Osteoblast (primary cell): ENCODE measurements at regions not wholly inside any gene's neighbourhood (a gene's known extent, or its start where the extent isn't known, plus 50 kb on each side); places are given as distances from the start of the nearest gene placed in this dataset.

Source experiments
- DNase-seq: peaks from one replicate; pipeline ENCODE4 v3.0.0; 2011; ENCODE audit warnings: low spot score, mixed read lengths; ENCODE audit not compliant: insufficient read length; ENCODE audit errors: missing footprints
- H2AFZ ChIP-seq: 2 replicates; pipeline ENCODE4 v1.6.0; 2011; ENCODE audit warnings: mild to moderate bottlenecking, low read length
- H3K27ac ChIP-seq: 2 replicates; pipeline ENCODE4 v1.5.1; 2011; ENCODE audit warnings: mild to moderate bottlenecking, low read depth, low read length, moderate library complexity
- H3K27me3 ChIP-seq: 2 replicates; pipeline ENCODE4 v1.6.0; 2012; ENCODE audit warnings: mild to moderate bottlenecking, control low read depth, inconsistent platforms, low read length, moderate library complexity; ENCODE audit not compliant: insufficient read depth
- H3K36me3 ChIP-seq: 2 replicates; pipeline ENCODE4 v1.5.1; 2011; ENCODE audit warnings: mild to moderate bottlenecking, low read length, control low read depth, moderate library complexity; ENCODE audit not compliant: insufficient read depth
- H3K4me1 ChIP-seq: 2 replicates; pipeline ENCODE4 v1.5.1; 2011; ENCODE audit warnings: mild to moderate bottlenecking, low read length, control low read depth, moderate library complexity; ENCODE audit not compliant: insufficient read depth
- H3K4me2 ChIP-seq: 2 replicates; pipeline ENCODE4 v1.6.0; 2011; ENCODE audit warnings: mild to moderate bottlenecking, low read length; ENCODE audit not compliant: insufficient read depth
- H3K4me3 ChIP-seq: fragments of 200-600 bp; sonication (generic); 3 replicates; pipeline ENCODE4 v1.5.1; 2012; ENCODE audit warnings: mild to moderate bottlenecking, low read length, inconsistent platforms; ENCODE audit not compliant: insufficient read depth
- H3K79me2 ChIP-seq: 2 replicates; pipeline ENCODE4 v1.6.0; 2012; ENCODE audit warnings: mild to moderate bottlenecking, low read length, control low read depth, inconsistent platforms; ENCODE audit not compliant: insufficient read depth
- H3K9me3 ChIP-seq: 2 replicates; pipeline ENCODE4 v1.5.1; 2011; ENCODE audit warnings: low read depth, low read length, control low read depth
- H4K20me1 ChIP-seq: 2 replicates; pipeline ENCODE4 v1.6.0; 2012; ENCODE audit warnings: mild to moderate bottlenecking, low read length, control low read depth; ENCODE audit not compliant: insufficient read depth
- TF ChIP-seq, protein P1 (sequence below): IDR thresholded peaks from 2 replicates; pipeline ENCODE4 v1.5.1; 2011; ENCODE audit warnings: mild to moderate bottlenecking, low read depth, low read length, moderate library complexity; ENCODE audit errors: extremely low read depth

- Histone ChIP-seq H3K27ac (no peak overlapping the region), H3K9me3 (no peaks in the 10 kb centered on the region), H2AFZ (no peak overlapping the region), H3K4me2 (no peak overlapping the region), H3K27me3 (no peaks in the 10 kb centered on the region), H3K36me3 (no peaks in the 10 kb centered on the region), H3K79me2 (no peaks in the 10 kb centered on the region), H3K4me1 (no peaks in the 10 kb centered on the region), H3K4me3 (no peak overlapping the region), H4K20me1 (no peaks in the 10 kb centered on the region)
- TF ChIP-seq, protein P1, sequence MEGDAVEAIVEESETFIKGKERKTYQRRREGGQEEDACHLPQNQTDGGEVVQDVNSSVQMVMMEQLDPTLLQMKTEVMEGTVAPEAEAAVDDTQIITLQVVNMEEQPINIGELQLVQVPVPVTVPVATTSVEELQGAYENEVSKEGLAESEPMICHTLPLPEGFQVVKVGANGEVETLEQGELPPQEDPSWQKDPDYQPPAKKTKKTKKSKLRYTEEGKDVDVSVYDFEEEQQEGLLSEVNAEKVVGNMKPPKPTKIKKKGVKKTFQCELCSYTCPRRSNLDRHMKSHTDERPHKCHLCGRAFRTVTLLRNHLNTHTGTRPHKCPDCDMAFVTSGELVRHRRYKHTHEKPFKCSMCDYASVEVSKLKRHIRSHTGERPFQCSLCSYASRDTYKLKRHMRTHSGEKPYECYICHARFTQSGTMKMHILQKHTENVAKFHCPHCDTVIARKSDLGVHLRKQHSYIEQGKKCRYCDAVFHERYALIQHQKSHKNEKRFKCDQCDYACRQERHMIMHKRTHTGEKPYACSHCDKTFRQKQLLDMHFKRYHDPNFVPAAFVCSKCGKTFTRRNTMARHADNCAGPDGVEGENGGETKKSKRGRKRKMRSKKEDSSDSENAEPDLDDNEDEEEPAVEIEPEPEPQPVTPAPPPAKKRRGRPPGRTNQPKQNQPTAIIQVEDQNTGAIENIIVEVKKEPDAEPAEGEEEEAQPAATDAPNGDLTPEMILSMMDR: no peak
- DNase-seq: no peak
These were observed 504.8 kb downstream of the NXPH1 start for GRCh38 chr7:8938044-8938805.

DNA sequence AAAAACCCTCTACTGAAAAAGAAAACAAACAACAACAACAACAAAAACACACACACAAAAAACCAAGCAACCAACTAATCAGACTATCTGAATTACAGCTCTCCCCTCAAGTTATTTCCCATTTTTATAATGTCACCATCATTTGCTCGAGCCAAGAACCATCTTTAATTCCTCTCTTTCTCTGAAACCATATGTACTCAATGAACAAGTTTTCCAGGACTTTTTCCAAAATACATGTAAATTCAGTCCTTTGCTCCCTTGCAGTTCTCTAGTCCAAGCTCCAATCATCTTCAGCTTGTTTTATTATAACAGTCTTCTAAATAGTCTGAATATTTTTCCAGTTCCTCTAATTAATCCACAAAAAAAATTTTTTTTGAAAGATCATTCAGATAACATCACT lies 506.0 kb downstream of the NXPH1 start:
- no peaks in the 10 kb centered on the region for H3K79me2 ChIP-seq
- no peaks in the 10 kb centered on the region for H3K36me3 ChIP-seq
- no peaks in the 10 kb centered on the region for H4K20me1 ChIP-seq
- no peak overlapping the region for H2AFZ ChIP-seq
- H3K4me1 ChIP-seq: no peaks in the 10 kb centered on the region
- TF ChIP-seq, protein P1: no peak
- H3K27me3 ChIP-seq: no peaks in the 10 kb centered on the region
- H3K27ac ChIP-seq: no peak overlapping the region
- H3K4me2 ChIP-seq: no peak overlapping the region
- H3K9me3 ChIP-seq: no peaks in the 10 kb centered on the region
- no peak overlapping the region for H3K4me3 ChIP-seq
- peak; percentile 17 for DNase-seq

DNA sequence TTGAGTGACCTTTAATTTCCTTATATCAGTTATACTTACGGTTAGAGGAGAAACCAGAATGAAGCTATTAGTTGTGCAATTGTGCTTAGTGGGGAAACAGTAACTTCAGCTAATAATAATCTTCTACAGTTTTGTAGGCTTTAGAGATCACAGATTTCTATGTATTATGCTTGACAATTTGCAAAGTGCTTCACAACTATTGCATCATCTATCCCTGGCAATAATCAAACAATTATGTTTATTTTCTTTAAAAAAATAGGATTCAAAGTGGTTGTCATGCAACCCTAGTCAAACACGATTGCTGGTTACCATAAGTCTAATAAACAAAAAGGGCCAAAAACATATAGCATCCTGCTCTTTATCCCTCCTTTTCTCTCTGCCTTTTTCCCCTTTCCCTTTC lies 530.3 kb downstream of the NXPH1 start:
- Histone ChIP-seq H3K27me3 (no peaks in the 10 kb centered on the region), H3K9me3 (peaks cover 2% of the 10 kb centered on the region), H3K36me3 (no peaks in the 10 kb centered on the region), H3K79me2 (no peaks in the 10 kb centered on the region), H2AFZ (no peak overlapping the region), H3K4me2 (no peak overlapping the region), H4K20me1 (no peaks in the 10 kb centered on the region), H3K4me3 (no peak overlapping the region), H3K27ac (no peak overlapping the region), H3K4me1 (no peaks in the 10 kb centered on the region)
- TF ChIP-seq, protein P1: no peak
- no peak for DNase-seq

DNA sequence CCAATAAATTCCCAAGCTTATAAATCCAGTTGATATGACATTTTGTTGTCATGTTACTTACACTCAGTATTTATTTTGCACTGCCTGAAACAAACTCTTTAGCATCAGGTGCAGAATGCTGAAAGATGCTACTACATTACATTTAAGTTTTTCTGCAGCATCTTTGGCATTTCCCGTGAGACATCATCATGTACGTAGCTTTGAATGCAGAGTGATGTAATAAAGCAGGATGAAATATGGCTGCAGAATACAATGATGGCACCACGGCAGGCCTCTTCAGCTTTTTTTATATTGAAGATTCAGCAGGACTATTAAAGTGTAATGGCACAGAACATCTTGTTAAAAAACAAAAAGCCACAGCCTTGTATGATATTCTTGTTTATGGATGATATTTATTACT lies 531.8 kb downstream of the NXPH1 start:
- Histone ChIP-seq H3K27me3 (no peaks in the 10 kb centered on the region), H3K79me2 (no peaks in the 10 kb centered on the region), H3K36me3 (no peaks in the 10 kb centered on the region), H2AFZ (no peak overlapping the region), H3K4me1 (no peaks in the 10 kb centered on the region), H4K20me1 (no peaks in the 10 kb centered on the region), H3K27ac (no peak overlapping the region), H3K9me3 (no peaks in the 10 kb centered on the region), H3K4me2 (no peak overlapping the region), H3K4me3 (no peak overlapping the region)
- no peak for DNase-seq
- TF ChIP-seq, protein P1: no peak
